Fibroblast of lung (primary cell): ENCODE measurements at regions not wholly inside any gene's neighbourhood (a gene's known extent, or its start where the extent isn't known, plus 50 kb on each side); places are given as distances from the start of the nearest gene placed in this dataset.

Experiments
- DNase-seq, 2 donors: peaks; one replicate each; pipeline versions ENCODE4 v3.0.0 to v3.0.0-alpha.2; 2010; ENCODE audit warnings: low read depth in 2 of 2
- H2AFZ ChIP-seq: 2 replicates; pipeline ENCODE4 v1.5.1; 2012; ENCODE audit warnings: low read length, control low read depth, inconsistent platforms
- H3K27ac ChIP-seq: 2 replicates; pipeline ENCODE4 v1.5.1; 2011; ENCODE audit warnings: low read length, control low read depth; ENCODE audit not compliant: insufficient read depth
- H3K27me3 ChIP-seq: 2 replicates; pipeline ENCODE4 v1.5.1; 2011; ENCODE audit warnings: mild to moderate bottlenecking, low read length; ENCODE audit not compliant: control insufficient read depth, insufficient read depth
- H3K36me3 ChIP-seq: 2 replicates; pipeline ENCODE4 v1.5.1; 2011; ENCODE audit warnings: low read length; ENCODE audit not compliant: control insufficient read depth, insufficient read depth
- H3K4me1 ChIP-seq: 2 replicates; pipeline ENCODE4 v1.5.1; 2011; ENCODE audit warnings: low read length; ENCODE audit not compliant: control insufficient read depth, insufficient read depth; ENCODE audit errors: extremely low read depth
- H3K4me2 ChIP-seq: 2 replicates; pipeline ENCODE4 v1.5.1; 2011; ENCODE audit warnings: low read length, control low read depth; ENCODE audit not compliant: insufficient read depth; ENCODE audit errors: extremely low read depth
- H3K4me3 ChIP-seq, 4 experiments: fragments of 200-600 bp in 1 of 4; sonication (generic) in 1 of 4; replicated peaks in 1 of 4; 2 replicates each; pipeline ENCODE4 v1.5.1; 2011 to 2016; ENCODE audit warnings: low read length in 4 of 4, low read depth in 3 of 4, mild to moderate bottlenecking in 3 of 4, control low read depth in 2 of 4, inconsistent platforms in 1 of 4, mixed read lengths in 1 of 4; ENCODE audit not compliant: insufficient read depth in 1 of 4; ENCODE audit errors: control extremely low read depth in 1 of 4
- H3K79me2 ChIP-seq: 2 replicates; pipeline ENCODE4 v1.5.1; 2012; ENCODE audit warnings: mild to moderate bottlenecking, low read length, inconsistent platforms; ENCODE audit not compliant: control insufficient read depth, insufficient read depth
- H3K9ac ChIP-seq: 2 replicates; pipeline ENCODE4 v1.5.1; 2011; ENCODE audit warnings: mild to moderate bottlenecking, low read length, control low read depth; ENCODE audit not compliant: insufficient read depth
- H3K9me3 ChIP-seq: 2 replicates; pipeline ENCODE4 v1.5.1; 2012; ENCODE audit warnings: low read depth, low read length; ENCODE audit not compliant: control insufficient read depth, insufficient read depth
- H4K20me1 ChIP-seq: 2 replicates; pipeline ENCODE4 v1.5.1; 2011; ENCODE audit warnings: low read length; ENCODE audit not compliant: control insufficient read depth, insufficient read depth; ENCODE audit errors: extremely low read depth
- EZH2 ChIP-seq: IDR thresholded peaks from 2 replicates; pipeline ENCODE4 v1.5.1; 2012; ENCODE audit warnings: low read length, control low read depth, mild to moderate bottlenecking; ENCODE audit errors: missing control alignments
- TF ChIP-seq, protein P1 (sequence below), 2 donors: IDR thresholded peaks in 1 of 2; conservative IDR thresholded peaks in 1 of 2; 1 replicate in 1 of 2; 2 replicates in 1 of 2; pipeline ENCODE4 v1.5.1; 2011 to 2012; ENCODE audit warnings: low read length in 2 of 2, control low read depth in 1 of 2, inconsistent platforms in 1 of 2, low read depth in 1 of 2, mild to moderate bottlenecking in 1 of 2

GRCh38 chr5:14086261-14086660 lies 56.9 kb upstream of the TRIO start:
- Histone ChIP-seq H3K36me3 (no peaks in the 10 kb centered on the region), H3K27me3 (no peaks in the 10 kb centered on the region), H4K20me1 (no peaks in the 10 kb centered on the region), H3K4me3 (no peak overlapping the region), H3K9me3 (no peaks in the 10 kb centered on the region), H2AFZ (no peak overlapping the region), H3K9ac (no peak overlapping the region), H3K79me2 (no peaks in the 10 kb centered on the region), H3K27ac (no peak overlapping the region), H3K4me2 (no peak overlapping the region), H3K4me1 (no peaks in the 10 kb centered on the region)
- DNase-seq, result peak; percentile 39 to 53
- TF ChIP-seq, protein P1, sequence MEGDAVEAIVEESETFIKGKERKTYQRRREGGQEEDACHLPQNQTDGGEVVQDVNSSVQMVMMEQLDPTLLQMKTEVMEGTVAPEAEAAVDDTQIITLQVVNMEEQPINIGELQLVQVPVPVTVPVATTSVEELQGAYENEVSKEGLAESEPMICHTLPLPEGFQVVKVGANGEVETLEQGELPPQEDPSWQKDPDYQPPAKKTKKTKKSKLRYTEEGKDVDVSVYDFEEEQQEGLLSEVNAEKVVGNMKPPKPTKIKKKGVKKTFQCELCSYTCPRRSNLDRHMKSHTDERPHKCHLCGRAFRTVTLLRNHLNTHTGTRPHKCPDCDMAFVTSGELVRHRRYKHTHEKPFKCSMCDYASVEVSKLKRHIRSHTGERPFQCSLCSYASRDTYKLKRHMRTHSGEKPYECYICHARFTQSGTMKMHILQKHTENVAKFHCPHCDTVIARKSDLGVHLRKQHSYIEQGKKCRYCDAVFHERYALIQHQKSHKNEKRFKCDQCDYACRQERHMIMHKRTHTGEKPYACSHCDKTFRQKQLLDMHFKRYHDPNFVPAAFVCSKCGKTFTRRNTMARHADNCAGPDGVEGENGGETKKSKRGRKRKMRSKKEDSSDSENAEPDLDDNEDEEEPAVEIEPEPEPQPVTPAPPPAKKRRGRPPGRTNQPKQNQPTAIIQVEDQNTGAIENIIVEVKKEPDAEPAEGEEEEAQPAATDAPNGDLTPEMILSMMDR (conservative IDR thresholded peaks at IDR 0.05 in 1 of 2, IDR thresholded peaks at IDR 0.05 in 1 of 2; ENCODE audit: low read depth in 1 of 2, low read length in 2 of 2), result no peak
- no peak for TF ChIP-seq EZH2

DNA sequence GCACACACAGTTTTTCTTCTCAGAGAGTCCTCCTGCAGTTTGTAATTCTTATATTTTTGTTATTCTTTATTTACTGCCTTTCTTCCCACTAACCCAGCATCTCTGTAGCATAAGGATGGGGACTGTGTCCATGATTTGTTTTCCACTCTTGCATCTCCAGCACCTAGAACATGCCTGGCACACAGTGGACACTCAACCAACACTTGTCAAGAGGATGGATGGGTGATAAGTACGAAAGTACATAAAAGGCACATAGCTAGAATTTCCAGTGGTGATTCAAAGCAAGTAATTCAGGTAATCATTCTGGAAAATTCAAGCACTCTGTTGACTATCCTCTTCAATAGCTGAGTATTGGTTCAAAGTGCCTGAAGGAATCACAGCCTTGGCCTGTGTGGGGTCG lies 60.2 kb upstream of the TRIO start:
- H3K4me3 ChIP-seq, result no peak overlapping the region
- H3K27ac ChIP-seq, result no peak overlapping the region
- H3K4me1 ChIP-seq, result no peaks in the 10 kb centered on the region
- H2AFZ ChIP-seq, result no peak overlapping the region
- H3K79me2 ChIP-seq, result no peaks in the 10 kb centered on the region
- H3K27me3 ChIP-seq, result no peaks in the 10 kb centered on the region
- H3K36me3 ChIP-seq, result no peaks in the 10 kb centered on the region
- no peak overlapping the region for H3K9ac ChIP-seq
- no peak overlapping the region for H3K4me2 ChIP-seq
- H3K9me3 ChIP-seq, result no peaks in the 10 kb centered on the region
- no peak for TF ChIP-seq EZH2
- TF ChIP-seq, protein P1 (conservative IDR thresholded peaks at IDR 0.05 in 1 of 2, IDR thresholded peaks at IDR 0.05 in 1 of 2; ENCODE audit: low read depth in 1 of 2, low read length in 2 of 2), result no peak
- H4K20me1 ChIP-seq, result no peaks in the 10 kb centered on the region
- DNase-seq, result no peak

DNA sequence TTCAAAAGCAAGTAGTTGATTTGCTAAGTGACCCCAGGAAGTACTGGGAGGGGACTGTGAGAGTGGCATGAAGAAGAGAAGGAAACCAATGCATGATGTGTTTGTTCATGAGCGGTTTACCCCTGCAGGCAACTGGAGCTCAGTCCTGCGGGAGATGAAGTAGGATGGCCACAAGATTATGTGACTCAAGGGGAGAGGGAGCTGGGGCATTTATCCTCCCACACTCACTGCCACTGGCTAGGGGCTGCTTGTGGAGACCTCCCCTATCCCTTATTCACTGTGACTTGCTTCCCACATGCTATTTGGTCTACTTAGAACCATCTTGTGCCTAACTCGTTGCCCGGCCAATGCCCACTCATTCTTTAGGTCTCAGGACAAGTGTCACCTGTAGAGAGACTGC lies 60.6 kb upstream of the TRIO start:
- no peaks in the 10 kb centered on the region for H4K20me1 ChIP-seq
- H3K27ac ChIP-seq, result no peak overlapping the region
- H3K79me2 ChIP-seq, result no peaks in the 10 kb centered on the region
- H3K4me1 ChIP-seq, result no peaks in the 10 kb centered on the region
- H3K4me3 ChIP-seq, result no peak overlapping the region
- H2AFZ ChIP-seq, result no peak overlapping the region
- H3K36me3 ChIP-seq, result no peaks in the 10 kb centered on the region
- DNase-seq, result no peak
- no peak for TF ChIP-seq EZH2
- TF ChIP-seq, protein P1 (conservative IDR thresholded peaks at IDR 0.05 in 1 of 2, IDR thresholded peaks at IDR 0.05 in 1 of 2; ENCODE audit: low read depth in 1 of 2, low read length in 2 of 2), result no peak
- H3K4me2 ChIP-seq, result no peak overlapping the region
- H3K27me3 ChIP-seq, result no peaks in the 10 kb centered on the region
- H3K9ac ChIP-seq, result no peak overlapping the region
- H3K9me3 ChIP-seq, result no peaks in the 10 kb centered on the region
